Choroid plexus epithelial cell (primary cell): ENCODE measurements at regions not wholly inside any gene's neighbourhood (a gene's known extent, or its start where the extent isn't known, plus 50 kb on each side); places are given as distances from the start of the nearest gene placed in this dataset.

ENCODE experiments used
- DNase-seq: peaks from one replicate; pipeline ENCODE4 v3.0.0-alpha.2; 2010; ENCODE audit warnings: low read depth
- H3K4me3 ChIP-seq: 2 replicates; pipeline ENCODE4 v1.5.1; 2011; ENCODE audit warnings: low read depth, mild to moderate bottlenecking, control low read depth, low read length, moderate library complexity
- TF ChIP-seq, protein P1 (sequence below): conservative IDR thresholded peaks from 2 replicates; pipeline ENCODE4 v1.5.1; 2011; ENCODE audit warnings: low read depth, mild to moderate bottlenecking, control low read depth, inconsistent platforms, low read length, moderate library complexity

DNA sequence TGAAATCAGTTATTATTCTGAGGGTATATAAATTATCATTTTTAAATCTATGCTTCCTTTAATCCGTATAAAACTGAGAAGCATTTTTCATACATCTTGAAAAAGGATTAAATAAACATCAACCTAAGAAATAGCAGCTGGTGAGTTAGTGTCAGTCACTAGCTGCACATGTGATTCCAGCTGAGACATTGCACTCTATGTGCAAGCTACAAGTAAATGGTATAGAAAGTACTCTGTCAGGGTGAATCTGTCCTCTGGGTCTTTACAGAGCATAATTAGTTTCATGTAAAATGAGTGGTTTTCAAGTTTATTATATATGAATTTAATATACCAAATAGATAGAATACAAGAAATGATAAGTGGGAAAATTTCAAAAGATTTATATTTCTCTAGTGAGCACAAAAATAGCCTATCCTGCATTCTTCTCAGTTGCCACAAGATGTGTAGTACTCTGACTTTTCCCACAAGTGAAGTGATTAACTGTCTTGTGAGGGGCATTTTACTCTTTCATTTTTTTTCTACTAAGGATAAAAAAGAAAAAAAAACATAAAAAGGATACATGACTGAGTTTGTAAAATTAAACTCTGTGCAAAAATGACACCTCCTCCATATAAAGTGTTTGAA is 1372.1 kb downstream of the PCDH9 start:
- peak; percentile 50 for DNase-seq
- no peak overlapping the region for H3K4me3 ChIP-seq
- TF ChIP-seq, protein P1, sequence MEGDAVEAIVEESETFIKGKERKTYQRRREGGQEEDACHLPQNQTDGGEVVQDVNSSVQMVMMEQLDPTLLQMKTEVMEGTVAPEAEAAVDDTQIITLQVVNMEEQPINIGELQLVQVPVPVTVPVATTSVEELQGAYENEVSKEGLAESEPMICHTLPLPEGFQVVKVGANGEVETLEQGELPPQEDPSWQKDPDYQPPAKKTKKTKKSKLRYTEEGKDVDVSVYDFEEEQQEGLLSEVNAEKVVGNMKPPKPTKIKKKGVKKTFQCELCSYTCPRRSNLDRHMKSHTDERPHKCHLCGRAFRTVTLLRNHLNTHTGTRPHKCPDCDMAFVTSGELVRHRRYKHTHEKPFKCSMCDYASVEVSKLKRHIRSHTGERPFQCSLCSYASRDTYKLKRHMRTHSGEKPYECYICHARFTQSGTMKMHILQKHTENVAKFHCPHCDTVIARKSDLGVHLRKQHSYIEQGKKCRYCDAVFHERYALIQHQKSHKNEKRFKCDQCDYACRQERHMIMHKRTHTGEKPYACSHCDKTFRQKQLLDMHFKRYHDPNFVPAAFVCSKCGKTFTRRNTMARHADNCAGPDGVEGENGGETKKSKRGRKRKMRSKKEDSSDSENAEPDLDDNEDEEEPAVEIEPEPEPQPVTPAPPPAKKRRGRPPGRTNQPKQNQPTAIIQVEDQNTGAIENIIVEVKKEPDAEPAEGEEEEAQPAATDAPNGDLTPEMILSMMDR: peak; percentile 24

DNA sequence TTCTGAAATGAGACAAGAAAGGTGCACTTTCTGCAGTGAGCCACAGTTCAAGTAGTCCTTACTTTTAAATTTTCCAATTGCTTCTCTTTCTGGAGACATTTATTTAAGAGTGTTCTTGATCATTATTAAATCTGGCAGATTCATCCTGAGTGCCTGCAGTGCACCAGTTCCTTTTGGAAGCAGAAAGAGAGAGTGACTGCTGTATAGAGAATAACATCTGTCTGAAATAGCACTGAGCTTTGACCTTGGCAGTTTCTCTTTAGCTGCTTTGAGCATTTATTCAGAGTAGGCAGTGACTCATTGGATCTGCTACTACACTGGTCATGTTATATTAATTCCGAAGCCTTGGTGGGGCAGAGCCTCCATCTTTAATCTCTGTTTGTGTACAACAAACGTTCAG is 1373.7 kb downstream of the PCDH9 start:
- DNase-seq: peak; percentile 82
- TF ChIP-seq, protein P1: no peak
- H3K4me3 ChIP-seq: no peak overlapping the region

DNA sequence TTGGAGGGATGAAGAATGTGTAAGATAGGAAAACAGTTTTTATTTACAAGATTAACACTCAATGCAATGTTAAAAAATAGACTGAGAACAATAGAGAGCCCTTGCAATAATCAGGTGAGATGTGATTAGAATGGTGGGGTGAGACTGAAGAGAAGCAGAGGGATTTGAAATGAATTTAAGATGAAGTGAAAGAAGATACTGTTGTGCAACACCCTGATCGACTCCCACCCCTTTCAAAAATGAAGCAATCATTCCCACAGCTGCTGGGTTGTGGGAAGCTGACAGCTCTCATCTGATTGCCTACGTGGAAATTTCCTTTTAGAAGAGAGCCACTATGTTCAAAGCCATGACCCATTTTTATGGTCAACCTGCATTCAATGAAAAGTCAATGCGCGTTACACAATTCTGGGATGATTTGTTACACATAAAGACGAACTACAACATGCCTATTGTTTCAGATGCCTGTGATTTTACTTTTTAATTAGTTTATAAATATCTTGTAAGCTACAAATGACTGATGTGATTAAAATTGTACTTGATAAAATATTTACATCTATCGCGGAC is 1374.8 kb downstream of the PCDH9 start:
- H3K4me3 ChIP-seq: no peak overlapping the region
- peak; percentile 67 for DNase-seq
- TF ChIP-seq, protein P1: no peak

DNA sequence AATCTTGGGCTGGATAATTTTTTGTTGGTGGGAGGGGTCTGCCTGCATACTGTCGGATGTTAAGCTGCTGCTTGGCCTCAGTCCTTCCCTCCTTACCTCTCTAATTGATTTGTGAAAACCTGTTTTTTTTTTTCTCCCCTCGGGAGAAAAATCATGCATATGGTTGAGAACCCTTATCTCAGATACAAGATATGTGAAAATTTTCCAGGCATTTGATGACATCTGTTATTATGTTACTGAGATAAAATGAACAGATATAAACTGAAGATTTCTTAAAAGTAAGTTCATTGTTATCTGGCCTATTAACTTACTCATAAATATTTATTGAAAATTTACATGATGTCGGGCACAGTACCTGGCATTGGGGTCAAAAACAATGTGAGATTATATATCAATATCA is 1375.7 kb downstream of the PCDH9 start:
- no peak for DNase-seq
- TF ChIP-seq, protein P1: no peak
- H3K4me3 ChIP-seq: no peak overlapping the region

DNA sequence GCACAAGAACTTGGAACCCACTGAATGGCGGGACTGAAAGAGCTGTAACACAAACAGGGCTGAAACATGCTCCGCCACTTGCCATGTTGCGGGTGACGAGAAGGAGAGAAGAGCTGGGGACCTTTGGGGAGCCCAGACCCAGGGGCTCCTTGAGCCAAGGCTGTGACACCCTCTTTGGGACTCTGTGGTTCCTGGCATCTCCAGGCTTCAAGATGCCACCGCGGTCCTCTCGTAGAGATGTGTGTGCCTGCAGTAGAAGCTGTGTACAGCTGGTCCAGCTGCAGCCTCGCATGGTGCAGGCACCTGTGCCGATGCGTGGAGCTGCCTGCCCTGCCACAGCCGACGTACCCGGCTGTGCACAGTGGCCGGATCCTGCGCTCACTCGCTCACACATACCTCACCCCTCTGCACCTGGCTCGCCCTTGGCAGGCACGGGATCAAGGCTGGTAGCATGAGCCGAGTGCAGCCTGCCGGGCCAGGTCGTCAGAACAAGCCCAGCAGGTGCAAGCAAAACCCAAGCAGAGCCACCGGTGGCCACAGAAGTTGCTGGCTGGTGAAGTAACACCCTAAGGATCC is 1385.8 kb downstream of the PCDH9 start:
- TF ChIP-seq, protein P1: no peak

DNA sequence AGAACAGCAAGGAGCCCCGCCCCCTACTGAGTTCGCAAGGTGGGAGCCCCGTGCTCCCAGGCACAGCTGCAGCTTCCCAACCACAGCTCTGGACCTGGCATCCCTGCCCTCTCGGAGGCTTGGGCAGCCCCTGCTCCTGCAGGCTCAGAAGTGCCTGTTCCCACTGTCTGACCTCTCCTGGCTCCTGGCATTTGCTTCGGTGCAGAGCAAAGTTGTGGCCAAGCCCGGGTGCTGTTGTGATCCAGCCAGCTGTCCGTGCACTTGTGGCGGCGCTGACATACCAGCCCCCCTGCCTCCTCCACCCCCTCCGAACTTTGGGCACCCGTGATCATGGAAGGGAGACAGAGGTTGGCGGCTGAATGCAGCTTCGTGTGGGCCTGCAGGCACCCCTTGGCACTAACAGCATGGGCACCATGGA is 1386.8 kb downstream of the PCDH9 start:
- H3K4me3 ChIP-seq: no peak overlapping the region
- TF ChIP-seq, protein P1: no peak

More for the DNA sequence above, 1385.8 kb downstream of the PCDH9 start:
- H3K4me3 ChIP-seq: no peak overlapping the region
- DNase-seq: no peak

DNA sequence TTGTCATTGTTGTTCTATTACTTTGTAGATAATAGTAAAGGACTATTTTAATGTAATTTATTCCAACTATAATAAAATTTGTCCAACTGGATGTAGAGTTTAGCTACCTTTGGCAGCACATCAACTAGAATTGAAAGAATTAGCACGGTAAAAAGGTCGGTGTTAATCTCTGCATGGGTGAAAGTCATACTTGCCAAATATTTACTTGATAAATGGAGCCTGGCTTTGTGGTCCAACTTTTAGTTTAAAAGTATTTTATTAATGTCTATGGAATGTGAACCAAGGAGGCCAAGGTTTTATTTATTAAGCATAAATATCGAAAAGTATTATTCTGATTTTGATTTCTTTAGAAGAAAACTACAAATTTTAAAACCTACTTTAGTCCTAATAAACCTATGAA is 1389.0 kb downstream of the PCDH9 start:
- TF ChIP-seq, protein P1: no peak
- H3K4me3 ChIP-seq: no peak overlapping the region
- DNase-seq: peak; percentile 38

More for the DNA sequence above, 1386.8 kb downstream of the PCDH9 start:
- no peak for DNase-seq
